GM10248 (cell line): ENCODE measurements at regions not wholly inside any gene's neighbourhood (a gene's known extent, or its start where the extent isn't known, plus 50 kb on each side); places are given as distances from the start of the nearest gene placed in this dataset.
A peak's percentile ranks its signal among the peaks of the same experiment; 100 is the strongest.

ENCODE experiments used
- CTCF ChIA-PET: fragments of 300-600 bp; sonication (Branson Sonifier 250); formaldehyde crosslinking; extraction: SDS; loops from one replicate; lab custom pipeline; 2021; ENCODE audit warnings: antibody characterized with exemption; lab: Yijun Ruan, JAX
- POLR2A ChIA-PET: fragments of 350-650 bp; sonication (Branson Sonifier 250); formaldehyde crosslinking; extraction: SDS; loops from one replicate; lab custom pipeline; 2020; ENCODE audit warnings: antibody characterized with exemption; lab: Yijun Ruan, JAX
- DNase-seq: peaks from one replicate; pipeline ENCODE4 v3.0.0; 2012; ENCODE audit errors: extremely low spot score
- TF ChIP-seq, protein P1 (sequence below): IDR thresholded peaks from 2 replicates; pipeline ENCODE4 v1.5.1; 2012; ENCODE audit warnings: mild to moderate bottlenecking, low read depth; ENCODE audit errors: extremely low read depth, missing control alignments, control extremely low read depth

DNA sequence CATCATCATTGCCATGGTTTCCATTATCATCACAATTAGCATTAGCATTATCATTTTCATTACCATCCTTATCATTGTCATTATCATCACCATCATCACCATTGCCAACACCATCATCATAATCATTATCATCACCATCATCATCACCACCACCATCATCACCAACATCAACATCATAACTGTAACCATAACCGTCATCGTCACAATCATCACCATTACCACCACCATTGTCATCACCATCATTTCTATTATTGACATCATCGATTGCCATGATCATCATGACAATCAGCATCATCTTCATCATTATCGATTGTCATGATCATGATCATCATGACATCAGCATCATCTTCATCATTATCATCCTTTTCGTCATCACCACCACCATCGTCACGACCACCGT is 88.9 kb upstream of the MSX1 start:
- DNase-seq = no peak
- CTCF ChIA-PET = no interaction called here
- POLR2A ChIA-PET = no interaction called here
- TF ChIP-seq, protein P1, sequence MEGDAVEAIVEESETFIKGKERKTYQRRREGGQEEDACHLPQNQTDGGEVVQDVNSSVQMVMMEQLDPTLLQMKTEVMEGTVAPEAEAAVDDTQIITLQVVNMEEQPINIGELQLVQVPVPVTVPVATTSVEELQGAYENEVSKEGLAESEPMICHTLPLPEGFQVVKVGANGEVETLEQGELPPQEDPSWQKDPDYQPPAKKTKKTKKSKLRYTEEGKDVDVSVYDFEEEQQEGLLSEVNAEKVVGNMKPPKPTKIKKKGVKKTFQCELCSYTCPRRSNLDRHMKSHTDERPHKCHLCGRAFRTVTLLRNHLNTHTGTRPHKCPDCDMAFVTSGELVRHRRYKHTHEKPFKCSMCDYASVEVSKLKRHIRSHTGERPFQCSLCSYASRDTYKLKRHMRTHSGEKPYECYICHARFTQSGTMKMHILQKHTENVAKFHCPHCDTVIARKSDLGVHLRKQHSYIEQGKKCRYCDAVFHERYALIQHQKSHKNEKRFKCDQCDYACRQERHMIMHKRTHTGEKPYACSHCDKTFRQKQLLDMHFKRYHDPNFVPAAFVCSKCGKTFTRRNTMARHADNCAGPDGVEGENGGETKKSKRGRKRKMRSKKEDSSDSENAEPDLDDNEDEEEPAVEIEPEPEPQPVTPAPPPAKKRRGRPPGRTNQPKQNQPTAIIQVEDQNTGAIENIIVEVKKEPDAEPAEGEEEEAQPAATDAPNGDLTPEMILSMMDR = no peak

- POLR2A ChIA-PET = no interaction called here
- CTCF ChIA-PET = no interaction called here
Measured at GRCh38 chr4:4766564-4766963, 92.9 kb upstream of the MSX1 start.

DNA sequence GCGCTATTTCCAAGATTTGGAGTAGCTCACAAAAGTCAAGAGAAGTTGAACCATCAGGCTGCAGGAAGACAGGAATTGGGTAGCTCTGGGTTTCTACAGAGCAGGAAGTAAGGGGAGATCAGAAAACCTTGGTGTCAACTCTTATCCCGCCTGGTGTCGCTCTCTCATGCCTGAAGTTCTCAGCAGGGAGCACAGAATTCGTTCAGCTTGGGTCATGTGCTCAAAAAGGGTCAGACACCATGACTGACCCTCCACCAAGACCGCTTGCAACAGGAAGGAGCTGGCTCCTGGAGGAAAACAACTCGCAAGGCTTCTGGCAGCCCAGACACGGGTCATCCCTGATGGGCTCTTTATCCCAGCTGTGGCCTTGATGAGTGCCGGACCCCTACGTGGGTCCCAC is 93.7 kb upstream of the MSX1 start:
- no peak for DNase-seq
- POLR2A ChIA-PET = no interaction called here
- TF ChIP-seq, protein P1 = no peak
- CTCF ChIA-PET = no interaction called here

More at GRCh38 chr4:4766564-4766963, 92.9 kb upstream of the MSX1 start:
- TF ChIP-seq, protein P1 = no peak
- no peak for DNase-seq

DNA sequence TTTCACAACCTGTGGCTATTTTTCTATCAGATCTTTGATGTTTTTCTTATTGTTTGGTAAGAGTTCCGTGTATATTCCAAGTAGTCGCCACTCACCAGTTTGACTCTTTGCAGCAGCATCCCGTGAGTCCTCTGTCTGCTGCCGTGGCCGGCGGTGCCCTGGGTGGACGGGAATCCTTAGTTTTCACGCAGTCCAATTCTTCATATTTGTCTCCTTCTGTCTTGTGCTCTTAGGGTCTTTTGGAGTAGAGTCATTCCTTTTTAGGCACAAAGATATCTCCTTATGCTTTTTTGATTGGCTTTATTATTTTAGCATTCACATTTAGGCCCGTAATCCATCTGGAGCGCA is 94.9 kb upstream of the MSX1 start:
- TF ChIP-seq, protein P1 = no peak
- ChIA-PET POLR2A (no interaction called here), CTCF (no interaction called here)
- DNase-seq = no peak

DNA sequence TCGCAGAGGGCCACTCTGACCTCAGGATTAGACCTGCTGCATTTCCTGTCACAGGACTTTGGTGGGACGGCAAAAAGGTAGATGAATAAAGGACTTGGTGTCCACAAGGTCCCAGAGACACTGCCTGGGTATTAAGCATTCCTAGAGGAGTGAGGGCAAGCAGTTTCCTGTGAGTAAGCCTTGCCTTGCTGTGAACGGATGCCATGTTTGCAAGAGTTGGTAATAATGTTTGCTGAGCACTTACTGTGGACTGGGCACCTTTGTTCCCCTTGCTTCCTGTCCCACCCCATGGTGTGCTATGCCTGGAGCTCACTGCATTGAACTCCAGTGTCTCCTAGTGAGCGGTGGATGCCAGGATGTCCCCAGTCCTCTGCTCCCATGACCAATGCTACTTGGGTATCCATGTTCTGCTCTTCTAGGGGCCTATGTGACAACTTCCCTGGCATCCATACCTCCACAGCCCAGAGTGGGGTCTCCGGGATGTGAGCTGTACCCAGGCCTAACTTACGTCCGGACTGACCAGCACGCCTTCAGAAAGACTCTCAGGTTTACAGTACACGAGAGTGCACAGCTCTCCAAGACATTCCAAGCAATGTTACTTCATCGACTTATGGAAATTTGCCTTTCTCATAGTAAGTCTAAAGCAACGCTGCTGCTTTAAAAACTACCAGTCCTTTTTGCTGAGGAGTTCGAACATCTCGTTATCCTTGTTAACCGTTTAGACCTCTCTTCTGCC is 95.5 kb upstream of the MSX1 start:
- no peak for DNase-seq
- TF ChIP-seq, protein P1 = no peak
- ChIA-PET CTCF (no interaction called here), POLR2A (no interaction called here)

DNA sequence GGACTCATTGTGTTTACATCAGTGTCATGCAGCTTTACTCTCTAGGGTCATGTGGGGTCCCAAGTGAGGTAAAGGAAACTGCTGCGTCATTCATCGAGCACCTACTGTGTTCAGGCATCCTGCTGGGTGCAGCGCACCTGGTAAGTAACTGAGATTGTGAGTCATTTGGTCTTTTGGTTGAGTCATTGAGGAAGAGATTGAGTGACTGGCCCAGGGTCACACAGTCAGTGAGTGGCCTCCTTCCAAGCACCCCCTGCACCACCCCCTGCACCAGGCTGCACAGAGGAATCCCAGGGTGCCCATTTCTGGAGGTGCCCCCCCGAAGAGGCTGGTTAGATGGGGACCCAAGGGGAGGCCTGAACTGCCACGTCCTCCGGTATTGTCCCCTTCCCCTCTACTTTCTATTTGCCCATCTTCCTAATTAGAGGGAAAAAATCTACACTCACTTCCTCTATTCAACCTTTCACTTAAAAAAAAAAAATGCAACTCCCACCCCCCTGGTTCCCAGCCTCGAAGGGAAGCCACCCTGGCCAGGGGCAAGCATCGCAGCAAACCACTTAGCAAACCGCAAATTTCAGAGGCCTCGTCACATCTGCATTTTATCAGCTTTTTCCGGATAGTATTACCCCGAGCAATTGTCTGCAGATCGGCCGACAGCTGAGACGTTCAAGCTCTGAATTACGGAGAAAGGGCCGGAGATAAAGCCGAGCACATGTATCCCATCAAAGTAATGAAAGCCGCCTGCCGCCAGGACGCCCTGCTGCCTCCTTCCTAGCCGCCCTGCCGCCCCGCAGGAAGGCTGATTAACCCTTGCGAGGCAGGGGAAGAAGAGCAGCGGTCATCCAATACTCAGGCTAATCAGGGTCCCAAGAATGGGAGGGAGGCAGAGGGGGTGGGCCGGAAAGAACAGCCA is 96.3 kb upstream of the MSX1 start:
- ChIA-PET CTCF (interaction anchor here (0.9 to 1.0 kb wide), 2 partner anchors 18 to 187 kb away, joined by 3 read pairs; no protein-coding TSS in a partner anchor), POLR2A (no interaction called here)
- TF ChIP-seq, protein P1 = no peak
- peak; percentile 81 for DNase-seq
